Hepatocyte (in vitro differentiated cells): ENCODE measurements at regions not wholly inside any gene's neighbourhood (a gene's known extent, or its start where the extent isn't known, plus 50 kb on each side); places are given as distances from the start of the nearest gene placed in this dataset.

ENCODE experiments used
- DNase-seq: peaks from one replicate; pipeline ENCODE4 v3.0.0-alpha.2; 2016; ENCODE audit warnings: low spot score
- H2AFZ ChIP-seq: fragments of 200-600 bp; sonication (generic); 2 replicates; pipeline ENCODE4 v1.6.0; 2016; ENCODE audit warnings: antibody characterized with exemption, mild to moderate bottlenecking
- H3K27ac ChIP-seq: fragments of 200-600 bp; sonication (generic); 2 replicates; pipeline ENCODE4 v1.5.1; 2016; ENCODE audit warnings: mild to moderate bottlenecking
- H3K27me3 ChIP-seq: fragments of 200-600 bp; sonication (generic); 2 replicates; pipeline ENCODE4 v1.6.1; 2016
- H3K36me3 ChIP-seq: fragments of 200-600 bp; sonication (generic); replicated peaks from 2 replicates; pipeline ENCODE4 v1.5.1; 2016; ENCODE audit warnings: low read depth; ENCODE audit not compliant: insufficient read depth
- H3K4me1 ChIP-seq: fragments of 200-600 bp; sonication (generic); 2 replicates; pipeline ENCODE4 v1.5.1; 2016; ENCODE audit warnings: mild to moderate bottlenecking, moderate library complexity; ENCODE audit not compliant: insufficient read depth
- H3K4me2 ChIP-seq: fragments of 200-600 bp; sonication (generic); 2 replicates; pipeline ENCODE4 v1.6.0; 2016
- H3K4me3 ChIP-seq: fragments of 200-600 bp; sonication (generic); 2 replicates; pipeline ENCODE4 v1.5.1; 2016; ENCODE audit warnings: mild to moderate bottlenecking
- H3K79me2 ChIP-seq: fragments of 200-600 bp; sonication (generic); 2 replicates; pipeline ENCODE4 v1.6.0; 2017; ENCODE audit warnings: mild to moderate bottlenecking
- H3K9me2 ChIP-seq: fragments of 200-600 bp; sonication (generic); replicated peaks from 2 replicates; pipeline ENCODE4 v1.6.0; 2017; ENCODE audit warnings: mild to moderate bottlenecking; ENCODE audit not compliant: insufficient read depth
- H3K9me3 ChIP-seq: fragments of 200-600 bp; sonication (generic); 2 replicates; pipeline ENCODE4 v1.5.1; 2016; ENCODE audit warnings: low read depth, mild to moderate bottlenecking
- H4K20me1 ChIP-seq: fragments of 200-600 bp; sonication (generic); 2 replicates; pipeline ENCODE4 v1.6.0; 2016; ENCODE audit warnings: mild to moderate bottlenecking; ENCODE audit not compliant: insufficient read depth, poor library complexity, severe bottlenecking
- EZH2 ChIP-seq: fragments of 200-600 bp; sonication (generic); IDR thresholded peaks from 2 replicates; pipeline ENCODE4 v1.6.1; 2016; ENCODE audit warnings: antibody characterized with exemption, mild to moderate bottlenecking, borderline replicate concordance
- EZH2phosphoT487 ChIP-seq: fragments of 200-600 bp; sonication (generic); IDR thresholded peaks from one replicate; pipeline ENCODE4 v1.6.1; 2018; ENCODE audit warnings: antibody characterized with exemption, mild to moderate bottlenecking, low read depth, moderate library complexity; ENCODE audit not compliant: unreplicated experiment, severe bottlenecking
- WGBS: methylation state at CpG from one replicate; pipeline ENCODE4 v1.1.6; 2016; ENCODE audit warnings: low lambda C conversion rate; ENCODE audit errors: missing lambda C conversion rate; 5-methylcytosine and 5-hydroxymethylcytosine counted together
- TF ChIP-seq, protein P1 (sequence below): fragments of 200-600 bp; sonication (generic); IDR thresholded peaks from 2 replicates; pipeline ENCODE4 v1.5.1; 2016; ENCODE audit warnings: antibody characterized with exemption, mild to moderate bottlenecking; ENCODE audit not compliant: poor library complexity

GRCh38 chr14:42927313-42927712, 1320.6 kb downstream of the LRFN5 start:
- H3K4me2 ChIP-seq = no peak overlapping the region
- H3K27ac ChIP-seq = no peak overlapping the region

DNA sequence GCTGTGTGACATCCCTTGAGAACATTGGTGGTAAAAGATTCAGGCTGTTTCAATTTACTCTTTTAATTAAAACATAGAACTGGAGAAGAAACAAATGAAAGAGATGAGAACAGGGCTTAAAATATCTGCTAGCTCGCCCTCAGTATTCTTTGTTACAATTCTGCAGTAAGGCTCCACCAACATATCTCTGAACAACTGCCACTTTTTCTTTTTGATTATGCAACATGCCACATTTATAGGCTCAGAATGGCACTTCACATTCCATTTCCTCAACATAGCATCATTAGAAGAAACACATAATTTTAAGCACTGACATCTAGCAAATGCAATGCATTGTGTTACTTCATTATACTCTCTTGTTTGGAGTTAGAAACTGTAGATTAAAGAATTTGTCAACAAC, 1315.2 kb downstream of the LRFN5 start:
- no peak overlapping the region for H3K4me2 ChIP-seq
- H3K27me3 ChIP-seq = no peaks in the 10 kb centered on the region
- H3K9me2 ChIP-seq = no peaks in the 10 kb centered on the region
- no peaks in the 10 kb centered on the region for H3K9me3 ChIP-seq
- H3K4me1 ChIP-seq = no peaks in the 10 kb centered on the region
- no peak for TF ChIP-seq EZH2
- no peak for TF ChIP-seq EZH2phosphoT487
- TF ChIP-seq, protein P1, sequence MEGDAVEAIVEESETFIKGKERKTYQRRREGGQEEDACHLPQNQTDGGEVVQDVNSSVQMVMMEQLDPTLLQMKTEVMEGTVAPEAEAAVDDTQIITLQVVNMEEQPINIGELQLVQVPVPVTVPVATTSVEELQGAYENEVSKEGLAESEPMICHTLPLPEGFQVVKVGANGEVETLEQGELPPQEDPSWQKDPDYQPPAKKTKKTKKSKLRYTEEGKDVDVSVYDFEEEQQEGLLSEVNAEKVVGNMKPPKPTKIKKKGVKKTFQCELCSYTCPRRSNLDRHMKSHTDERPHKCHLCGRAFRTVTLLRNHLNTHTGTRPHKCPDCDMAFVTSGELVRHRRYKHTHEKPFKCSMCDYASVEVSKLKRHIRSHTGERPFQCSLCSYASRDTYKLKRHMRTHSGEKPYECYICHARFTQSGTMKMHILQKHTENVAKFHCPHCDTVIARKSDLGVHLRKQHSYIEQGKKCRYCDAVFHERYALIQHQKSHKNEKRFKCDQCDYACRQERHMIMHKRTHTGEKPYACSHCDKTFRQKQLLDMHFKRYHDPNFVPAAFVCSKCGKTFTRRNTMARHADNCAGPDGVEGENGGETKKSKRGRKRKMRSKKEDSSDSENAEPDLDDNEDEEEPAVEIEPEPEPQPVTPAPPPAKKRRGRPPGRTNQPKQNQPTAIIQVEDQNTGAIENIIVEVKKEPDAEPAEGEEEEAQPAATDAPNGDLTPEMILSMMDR = no peak
- DNase-seq = no peak
- 77% methylated on average over 1 of the region's 1 CpG for WGBS
- no peaks in the 10 kb centered on the region for H4K20me1 ChIP-seq
- H2AFZ ChIP-seq = no peak overlapping the region
- no peaks in the 10 kb centered on the region for H3K36me3 ChIP-seq
- H3K27ac ChIP-seq = no peak overlapping the region
- no peak overlapping the region for H3K4me3 ChIP-seq
- no peaks in the 10 kb centered on the region for H3K79me2 ChIP-seq

More at GRCh38 chr14:42927313-42927712, 1320.6 kb downstream of the LRFN5 start:
- no peak overlapping the region for H3K4me3 ChIP-seq
- no peaks in the 10 kb centered on the region for H3K79me2 ChIP-seq
- TF ChIP-seq EZH2phosphoT487 = no peak
- TF ChIP-seq, protein P1 = no peak
- no peak for TF ChIP-seq EZH2
- H2AFZ ChIP-seq = no peak overlapping the region
- no peaks in the 10 kb centered on the region for H3K9me2 ChIP-seq
- H3K4me1 ChIP-seq = no peaks in the 10 kb centered on the region
- no peak for DNase-seq
- H4K20me1 ChIP-seq = no peaks in the 10 kb centered on the region
- H3K36me3 ChIP-seq = no peaks in the 10 kb centered on the region
- H3K9me3 ChIP-seq = no peaks in the 10 kb centered on the region
- WGBS = 92% methylated on average over 2 of the region's 2 CpGs
- no peaks in the 10 kb centered on the region for H3K27me3 ChIP-seq

DNA sequence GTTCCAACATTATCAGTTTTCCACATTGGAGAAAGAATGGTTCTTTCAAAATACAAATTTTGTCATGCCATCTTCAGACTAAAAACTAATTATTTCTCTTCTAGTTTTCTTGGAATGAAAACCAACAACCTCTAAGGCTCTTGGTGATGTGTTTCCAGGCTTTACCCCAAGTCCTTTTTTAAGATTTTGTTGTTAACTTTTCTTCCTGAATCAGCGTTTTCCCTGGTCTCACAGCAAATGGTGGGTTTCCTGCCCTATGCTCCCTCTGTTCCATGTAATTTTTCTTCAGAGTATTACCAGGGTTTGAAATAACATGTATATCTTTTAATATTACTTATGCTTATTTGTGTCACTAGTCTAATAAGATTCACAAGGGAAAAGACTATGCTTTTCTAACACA, 1311.9 kb downstream of the LRFN5 start:
- Histone ChIP-seq H3K27me3 (no peaks in the 10 kb centered on the region), H3K9me2 (no peaks in the 10 kb centered on the region), H3K4me3 (no peak overlapping the region), H3K27ac (no peak overlapping the region), H3K79me2 (no peaks in the 10 kb centered on the region), H4K20me1 (no peaks in the 10 kb centered on the region), H3K36me3 (no peaks in the 10 kb centered on the region), H2AFZ (no peak overlapping the region), H3K9me3 (no peaks in the 10 kb centered on the region), H3K4me2 (no peak overlapping the region), H3K4me1 (no peaks in the 10 kb centered on the region)
- WGBS = 88% methylated on average over 1 of the region's 1 CpG
- DNase-seq = no peak
- TF ChIP-seq EZH2 (no peak), EZH2phosphoT487 (no peak)
- TF ChIP-seq, protein P1 = no peak

- no peaks in the 10 kb centered on the region for H3K27me3 ChIP-seq
- no peak overlapping the region for H2AFZ ChIP-seq
- no peaks in the 10 kb centered on the region for H3K36me3 ChIP-seq
- no peaks in the 10 kb centered on the region for H3K4me1 ChIP-seq
- no peak overlapping the region for H3K27ac ChIP-seq
- TF ChIP-seq, protein P1 = peak; percentile 31
- TF ChIP-seq EZH2phosphoT487 = no peak
- no peak for TF ChIP-seq EZH2
- H4K20me1 ChIP-seq = no peaks in the 10 kb centered on the region
- no peak overlapping the region for H3K4me3 ChIP-seq
- H3K4me2 ChIP-seq = no peak overlapping the region
- DNase-seq = no peak
- H3K9me3 ChIP-seq = no peaks in the 10 kb centered on the region
- no peaks in the 10 kb centered on the region for H3K9me2 ChIP-seq
- no peaks in the 10 kb centered on the region for H3K79me2 ChIP-seq
Observed at GRCh38 chr14:42911642-42912041, 1305.0 kb downstream of the LRFN5 start.
